Astrocyte of the hippocampus (primary cell): ENCODE measurements at regions not wholly inside any gene's neighbourhood (a gene's known extent, or its start where the extent isn't known, plus 50 kb on each side); places are given as distances from the start of the nearest gene placed in this dataset.

Source experiments
- DNase-seq: peaks from one replicate; pipeline ENCODE4 v3.0.0; 2011; ENCODE audit warnings: low read depth, low spot score

DNA sequence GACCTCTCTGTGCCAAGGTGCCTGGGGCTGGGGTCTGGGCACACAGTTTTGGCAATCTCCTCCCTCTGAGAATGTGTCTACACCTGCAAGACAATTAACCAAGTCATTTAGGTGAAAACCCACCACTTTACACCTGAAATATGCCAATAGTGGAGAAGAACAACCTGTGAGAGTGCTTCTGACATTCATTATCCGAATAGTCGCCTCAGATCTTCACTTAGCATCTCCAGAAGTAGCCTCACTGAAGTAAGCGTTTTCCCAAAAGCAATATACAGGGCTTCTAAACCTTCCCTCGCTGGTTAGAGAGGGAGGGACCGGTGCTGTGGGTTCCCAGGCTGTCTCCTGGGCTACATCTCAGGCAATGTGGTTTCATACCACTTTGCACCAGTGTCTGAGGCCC lies 173.5 kb downstream of the DDX1 start:
- no peak for DNase-seq

DNA sequence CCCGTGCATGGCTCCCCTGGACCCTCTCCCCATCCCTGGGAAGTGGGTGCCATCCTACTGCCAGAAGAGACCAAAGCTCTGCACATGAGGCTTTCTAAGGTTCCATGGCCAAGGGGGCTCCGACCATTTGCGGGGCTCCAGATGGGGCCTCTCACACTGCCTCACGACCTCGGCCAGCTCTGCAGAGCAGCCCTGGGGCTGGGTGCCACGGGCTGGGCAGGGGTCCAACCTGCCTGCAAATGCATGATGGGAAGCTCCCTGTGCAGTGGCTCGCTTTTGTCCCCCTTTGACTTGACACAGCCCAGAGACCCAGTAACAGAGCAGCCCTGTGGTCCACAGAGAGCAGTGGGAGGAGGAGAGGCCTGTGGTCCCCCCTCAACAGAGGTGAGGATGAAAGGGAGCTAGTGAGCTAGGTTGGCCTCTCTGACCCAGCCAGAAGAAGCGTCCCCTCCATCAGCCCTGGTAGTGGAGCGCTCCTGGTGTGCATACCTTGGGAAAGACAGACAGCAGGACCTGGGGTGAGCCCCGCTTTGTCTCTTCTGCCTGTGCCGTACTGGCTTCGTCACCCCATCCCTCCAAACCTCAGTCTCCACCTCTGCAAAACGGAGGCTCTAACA lies 174.1 kb downstream of the DDX1 start:
- DNase-seq: no peak

DNA sequence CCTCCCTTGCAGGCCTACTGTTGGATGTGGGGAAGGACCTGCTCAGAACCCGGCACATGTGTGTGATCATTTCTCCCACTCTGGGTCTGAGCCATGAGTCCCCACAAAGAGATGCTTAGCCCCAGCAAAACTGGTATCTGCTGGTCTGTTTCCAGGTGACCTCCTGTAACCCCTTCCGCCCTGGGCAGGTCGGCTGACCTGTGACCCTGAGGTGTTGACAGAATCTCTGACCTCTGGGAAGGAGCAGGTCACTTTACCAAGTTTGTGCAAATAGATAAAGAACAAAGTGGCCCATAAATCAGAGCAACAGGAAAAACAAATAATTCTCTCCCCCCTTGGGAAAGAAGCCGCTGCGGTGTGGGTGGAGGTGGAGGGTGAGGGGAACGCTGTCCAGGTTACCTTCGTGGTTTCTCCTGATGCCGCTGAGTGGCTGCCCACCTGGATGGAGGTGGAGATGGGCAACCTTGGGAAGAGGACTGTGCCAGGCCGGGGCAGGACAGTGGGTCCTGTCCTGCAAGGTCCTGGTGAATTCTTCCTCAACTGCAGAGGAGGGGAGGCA lies 174.0 kb upstream of the MYCN start:
- DNase-seq: no peak

DNA sequence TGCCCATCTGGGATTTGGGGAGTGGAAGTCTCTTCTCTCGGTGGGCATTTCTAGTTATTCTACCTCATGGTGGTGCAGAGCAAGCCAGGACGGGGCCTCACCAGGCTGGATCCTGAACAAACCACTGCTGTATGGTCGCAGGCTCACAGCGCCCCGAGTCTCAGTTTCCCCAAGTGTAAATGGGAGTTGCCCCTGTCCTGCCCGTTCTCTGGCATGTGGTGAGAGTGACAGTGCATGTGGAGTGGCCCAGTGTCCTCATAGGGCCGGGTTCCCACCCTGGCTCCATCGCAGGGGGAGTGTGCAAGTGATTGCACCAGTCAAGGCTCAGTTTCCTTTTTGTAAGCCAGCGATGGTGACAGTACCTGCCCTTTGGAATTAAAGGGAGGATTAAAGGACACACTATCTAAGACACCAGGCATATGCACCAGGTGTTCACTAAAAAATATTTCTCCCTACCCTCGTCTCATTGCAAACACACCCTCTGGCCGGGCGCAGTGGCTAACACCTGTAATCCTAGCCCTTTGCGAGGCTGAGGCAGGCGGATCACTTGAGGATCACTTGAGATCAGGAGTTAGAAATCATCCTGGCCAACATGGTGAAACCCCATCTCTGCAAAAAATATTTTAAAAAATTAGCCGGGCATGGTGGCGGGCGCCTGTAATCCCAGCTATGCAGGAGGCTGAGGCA lies 173.3 kb upstream of the MYCN start:
- no peak for DNase-seq

DNA sequence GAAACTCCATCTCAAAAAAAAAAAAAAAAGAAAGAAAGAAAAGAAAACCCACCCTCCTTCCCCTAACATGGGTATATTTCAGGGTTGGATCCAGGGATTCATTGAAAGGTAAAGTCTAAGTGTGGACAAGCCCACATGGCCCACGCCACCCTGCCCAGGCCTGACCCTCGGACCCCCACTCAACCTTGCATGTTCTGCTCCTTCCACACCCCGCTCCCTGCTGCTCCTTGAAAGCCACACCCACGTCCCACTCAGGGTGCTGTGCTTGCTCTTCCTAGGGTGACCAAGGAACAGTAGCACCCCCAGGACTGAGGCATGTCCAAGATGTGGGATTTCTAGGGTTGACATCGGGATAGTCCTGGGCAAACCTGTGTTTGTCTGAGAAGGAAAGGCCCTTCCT lies 172.7 kb upstream of the MYCN start:
- no peak for DNase-seq

DNA sequence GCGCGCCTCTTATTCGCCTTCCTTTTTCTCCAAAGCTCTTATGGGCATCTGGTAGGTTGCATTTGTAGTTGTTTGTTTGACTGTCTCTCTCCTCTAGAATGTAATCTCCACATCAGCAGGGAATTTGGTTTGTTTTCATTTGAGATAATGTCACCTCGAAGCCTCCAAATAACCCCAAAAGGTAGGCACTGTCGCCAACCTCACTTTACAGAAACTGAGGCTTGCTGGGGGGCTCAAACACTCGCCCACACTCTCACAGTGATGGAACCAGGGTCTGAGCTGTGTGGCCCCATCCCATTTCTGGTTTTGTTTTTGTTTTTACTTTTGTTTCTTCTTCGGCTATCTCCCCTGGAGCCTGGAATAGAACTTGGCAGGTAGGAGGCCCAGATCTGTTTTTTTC lies 172.2 kb upstream of the MYCN start:
- DNase-seq: no peak

DNA sequence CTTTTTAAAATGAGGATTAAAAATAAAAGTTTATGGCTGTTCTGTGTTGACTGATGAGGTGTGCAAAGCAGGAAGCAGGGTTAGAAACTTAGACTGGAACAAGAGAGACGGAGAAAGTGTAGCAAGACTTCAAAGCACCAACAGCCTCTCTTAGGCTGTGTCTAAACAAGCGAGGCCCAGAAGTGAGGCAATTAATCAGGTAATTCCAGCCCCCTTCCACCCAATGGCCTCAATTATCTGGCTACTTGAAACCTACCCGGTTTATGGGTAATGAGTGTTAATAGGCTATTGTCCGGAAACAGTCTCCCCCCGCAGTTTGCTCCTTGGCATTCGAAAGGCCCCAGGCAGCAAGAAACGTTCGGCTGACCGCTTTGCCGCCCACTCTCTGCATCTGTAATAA lies 171.7 kb upstream of the MYCN start:
- DNase-seq: no peak

DNA sequence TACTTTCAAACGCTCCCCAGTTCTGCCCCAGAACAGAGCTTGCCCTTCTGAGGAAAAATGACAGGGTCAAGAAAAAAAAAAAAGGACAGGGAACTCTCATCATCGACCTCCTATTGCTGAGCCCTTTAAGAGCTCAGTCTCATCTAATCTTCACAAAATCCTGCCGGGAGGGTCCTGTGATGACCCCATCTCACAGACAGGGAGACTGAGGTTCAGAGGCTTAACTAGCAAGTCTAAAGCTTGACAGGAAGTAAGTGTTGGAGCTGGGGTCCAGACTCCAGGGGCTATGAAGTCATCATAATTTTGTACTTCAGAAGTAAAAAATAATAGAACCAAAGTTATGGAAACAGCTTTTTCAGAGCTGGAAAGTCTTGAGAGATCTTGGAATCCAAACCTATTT lies 171.1 kb upstream of the MYCN start:
- DNase-seq: no peak

DNA sequence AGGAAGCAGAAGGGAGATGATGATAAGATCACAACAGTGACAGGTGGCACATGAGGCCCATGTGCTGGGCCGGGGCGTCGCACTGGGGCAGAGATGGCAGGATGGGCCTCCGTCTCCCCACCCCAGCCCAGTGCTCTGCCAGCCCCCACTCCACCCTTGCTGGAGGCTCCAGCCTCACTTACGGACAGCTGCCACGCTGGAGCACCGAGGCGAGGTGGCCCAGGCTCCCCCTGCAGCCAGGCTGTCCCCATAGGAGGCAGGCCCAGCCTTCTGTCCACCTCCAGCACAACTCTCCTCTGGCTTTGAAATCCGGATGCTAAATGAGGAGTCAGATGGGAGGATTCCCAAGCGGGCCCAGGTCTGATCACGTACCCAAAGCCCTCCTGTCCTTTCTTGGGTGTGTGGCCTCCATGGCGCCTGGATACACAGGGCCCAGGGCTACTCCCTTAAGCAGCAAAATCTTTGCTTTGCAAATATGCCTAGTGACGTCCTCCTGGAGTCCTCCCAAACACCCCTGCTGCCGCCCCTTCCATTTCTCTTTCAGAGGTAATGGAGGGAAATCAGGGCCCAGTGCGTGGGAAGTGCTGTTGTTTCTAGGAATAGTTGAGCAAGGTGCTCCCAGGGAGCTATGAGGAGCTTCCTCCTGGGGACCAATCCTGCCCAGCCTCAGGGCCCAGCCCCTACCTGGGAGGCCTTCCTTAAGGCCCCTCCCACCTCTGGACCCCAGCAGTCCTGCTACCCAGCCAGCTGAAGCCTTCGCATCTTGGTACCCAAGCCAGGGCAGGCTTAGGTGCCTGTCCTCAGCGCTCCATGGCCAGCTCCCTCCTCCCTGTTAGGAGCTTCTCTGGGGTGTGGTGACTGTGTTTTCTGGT lies 170.4 kb upstream of the MYCN start:
- DNase-seq: no peak

DNA sequence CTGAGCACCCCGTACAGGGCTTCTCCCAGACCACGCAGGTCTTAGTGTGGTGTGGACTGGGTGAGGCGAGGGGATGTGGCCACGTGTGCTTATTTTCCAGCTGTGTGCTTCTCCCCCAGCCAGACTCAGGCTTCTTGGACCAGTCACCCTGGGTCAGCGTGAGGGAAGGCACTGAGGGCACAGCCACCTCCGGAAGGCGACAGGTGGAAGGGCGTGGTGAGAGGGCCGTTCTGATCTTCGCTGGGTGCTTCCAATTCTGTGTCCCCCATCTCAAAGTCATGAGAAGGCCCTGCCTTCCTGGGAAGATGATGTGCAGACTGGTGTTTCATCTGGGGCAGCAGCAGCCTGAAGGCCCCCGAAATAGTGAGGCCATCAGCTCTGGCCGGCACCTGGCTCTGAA lies 169.7 kb upstream of the MYCN start:
- no peak for DNase-seq

DNA sequence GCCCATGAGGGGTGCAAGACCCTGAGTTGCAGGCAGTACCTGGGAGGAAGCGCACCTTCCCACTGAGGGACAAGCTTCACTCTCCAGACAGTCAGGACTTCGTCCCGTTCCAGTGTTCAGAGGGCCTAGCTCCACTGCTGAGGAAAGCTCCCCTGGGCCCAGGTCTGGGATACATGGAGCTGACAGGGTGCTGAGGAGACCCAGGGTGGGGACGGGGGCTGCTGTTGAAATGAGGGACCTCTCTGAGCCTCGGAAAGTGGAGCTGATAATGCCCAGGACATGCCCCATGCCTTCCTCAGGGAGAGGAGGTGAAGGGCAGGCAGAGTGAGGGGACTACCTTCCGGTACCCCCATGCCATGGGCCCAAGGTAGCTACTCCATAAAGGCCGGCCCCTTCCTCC lies 169.2 kb upstream of the MYCN start:
- DNase-seq: no peak

DNA sequence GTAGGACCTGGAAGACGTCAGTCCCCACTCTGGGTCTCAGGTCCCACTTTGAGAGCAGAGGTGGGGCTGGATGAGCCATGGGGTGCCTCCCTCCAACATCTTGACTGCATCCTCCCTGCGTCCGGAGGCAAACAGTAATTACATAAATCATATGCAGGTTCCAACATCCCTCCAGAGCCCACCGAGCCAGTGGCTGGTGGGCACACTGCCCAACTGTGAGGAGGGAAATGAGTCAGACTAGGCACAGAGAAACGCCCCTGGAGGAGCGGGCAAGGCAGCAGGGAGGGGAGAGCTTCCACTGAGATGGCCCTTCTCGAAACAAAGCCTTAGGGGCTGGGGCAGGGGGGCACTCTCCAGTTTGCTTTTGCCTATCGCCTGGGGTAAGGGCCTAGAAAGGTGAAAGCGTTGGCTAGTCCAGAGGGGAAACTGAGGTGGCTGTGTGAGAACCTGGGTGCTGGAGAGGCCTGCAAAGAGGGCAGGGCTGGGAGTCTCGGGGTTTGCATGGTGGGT lies 168.2 kb upstream of the MYCN start:
- no peak for DNase-seq

DNA sequence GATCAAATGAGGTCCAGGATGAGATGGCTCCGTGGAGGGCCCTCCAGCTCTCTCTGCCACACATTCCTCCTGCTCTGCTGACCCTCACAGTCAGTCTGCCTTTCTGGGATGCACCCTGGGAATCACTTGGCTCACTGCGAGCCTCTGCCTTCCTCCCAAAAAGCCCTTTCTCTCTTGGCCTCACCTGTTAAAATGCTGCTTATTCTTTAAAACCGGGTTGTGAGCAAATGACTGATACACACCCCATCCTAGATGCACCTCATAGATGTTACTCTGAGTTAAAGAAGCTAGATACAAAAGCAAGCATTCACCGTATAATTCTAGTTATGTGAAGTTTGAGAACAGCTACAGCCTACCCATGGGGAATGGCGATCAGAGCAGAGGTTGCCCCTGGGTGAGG lies 167.7 kb upstream of the MYCN start:
- DNase-seq: no peak

DNA sequence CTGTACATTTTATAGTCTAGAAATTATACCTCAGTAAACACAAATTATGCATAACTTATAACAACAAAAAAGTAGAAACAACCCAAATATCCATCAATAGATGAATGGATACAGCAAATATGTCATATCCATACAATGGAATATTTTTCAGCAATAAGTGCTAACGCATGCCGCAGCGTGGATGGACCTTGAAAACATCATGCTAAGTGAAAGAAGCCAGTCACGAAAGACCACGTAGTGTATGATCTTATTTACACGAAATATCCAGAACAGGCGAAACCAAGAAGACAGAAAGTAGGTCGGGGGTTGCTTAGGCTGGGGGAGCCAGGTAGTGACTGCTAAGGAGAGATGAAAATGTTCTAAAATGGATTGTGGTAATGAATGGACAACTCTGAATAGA lies 167.1 kb upstream of the MYCN start:
- no peak for DNase-seq

DNA sequence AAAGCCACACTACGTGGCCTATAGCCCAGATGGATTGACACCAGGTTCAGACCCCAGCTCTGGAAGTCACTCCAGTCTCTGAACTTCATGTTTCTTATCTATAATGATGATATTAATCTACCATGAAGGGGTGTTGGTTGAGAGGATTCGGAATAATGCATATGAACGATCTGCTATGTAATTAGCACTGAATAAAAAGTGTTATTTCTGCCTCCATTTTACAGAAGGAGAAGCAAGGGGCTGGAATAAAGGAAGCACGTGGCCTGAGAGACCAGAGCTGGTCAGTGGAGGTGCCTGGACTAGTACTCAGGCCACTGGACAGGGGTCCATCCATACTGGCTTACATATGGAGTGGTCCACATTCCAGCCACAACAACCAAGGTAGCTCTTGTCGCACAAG lies 166.5 kb upstream of the MYCN start:
- DNase-seq: no peak

DNA sequence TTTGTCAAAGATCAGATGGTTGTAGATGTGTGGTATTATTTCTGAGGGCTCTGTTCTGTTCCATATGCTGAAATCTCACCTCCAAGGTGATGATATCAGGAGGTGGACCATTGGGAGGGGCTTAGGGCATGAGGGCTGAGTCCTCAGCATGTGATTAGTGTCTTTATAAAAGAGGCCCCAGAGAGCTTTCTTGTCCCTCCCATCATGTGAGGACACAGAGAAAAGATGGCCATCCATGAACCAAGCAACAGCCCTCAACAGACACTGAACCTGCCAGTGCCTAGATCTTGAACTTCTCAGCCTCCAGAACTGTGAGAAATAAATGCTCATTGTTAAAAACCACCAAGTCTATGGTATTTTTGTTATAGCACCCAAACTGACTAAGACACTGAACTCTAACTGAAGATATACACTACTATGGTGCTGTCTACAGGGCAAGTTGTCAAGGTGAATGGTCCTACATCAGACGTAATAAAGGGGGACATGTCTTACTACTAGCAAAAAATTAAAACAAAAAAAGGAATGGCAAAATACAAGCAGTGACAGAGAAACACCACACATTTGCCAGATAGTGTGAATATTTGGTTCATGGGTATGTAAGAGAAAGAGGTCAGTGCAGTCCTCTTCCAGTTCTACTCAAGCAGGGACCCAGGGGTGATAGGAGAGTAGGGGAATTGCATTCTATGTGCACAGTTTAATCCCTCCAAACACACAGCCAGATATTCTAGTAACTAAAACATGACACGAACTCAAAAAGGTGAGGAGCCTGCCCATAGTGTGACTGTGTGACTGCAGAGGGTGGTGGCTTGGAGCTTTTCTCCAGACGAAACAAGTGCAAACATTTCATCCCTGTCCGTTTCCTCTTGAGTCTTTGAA lies 164.4 kb upstream of the MYCN start:
- no peak for DNase-seq

DNA sequence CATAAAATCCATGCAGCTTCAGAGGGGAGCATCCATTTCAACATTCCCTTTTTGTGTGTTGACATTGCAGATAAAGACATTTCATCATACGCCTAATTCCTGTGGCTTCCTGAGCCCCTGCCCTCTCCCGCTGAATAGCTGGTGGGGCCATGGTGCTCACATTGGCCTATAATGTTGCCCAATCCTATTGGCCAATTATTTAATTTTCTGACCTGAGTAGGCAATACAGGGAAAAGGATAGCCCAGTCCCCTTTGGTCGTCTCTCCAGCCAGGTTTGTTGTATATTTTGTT lies 163.8 kb upstream of the MYCN start:
- no peak for DNase-seq

DNA sequence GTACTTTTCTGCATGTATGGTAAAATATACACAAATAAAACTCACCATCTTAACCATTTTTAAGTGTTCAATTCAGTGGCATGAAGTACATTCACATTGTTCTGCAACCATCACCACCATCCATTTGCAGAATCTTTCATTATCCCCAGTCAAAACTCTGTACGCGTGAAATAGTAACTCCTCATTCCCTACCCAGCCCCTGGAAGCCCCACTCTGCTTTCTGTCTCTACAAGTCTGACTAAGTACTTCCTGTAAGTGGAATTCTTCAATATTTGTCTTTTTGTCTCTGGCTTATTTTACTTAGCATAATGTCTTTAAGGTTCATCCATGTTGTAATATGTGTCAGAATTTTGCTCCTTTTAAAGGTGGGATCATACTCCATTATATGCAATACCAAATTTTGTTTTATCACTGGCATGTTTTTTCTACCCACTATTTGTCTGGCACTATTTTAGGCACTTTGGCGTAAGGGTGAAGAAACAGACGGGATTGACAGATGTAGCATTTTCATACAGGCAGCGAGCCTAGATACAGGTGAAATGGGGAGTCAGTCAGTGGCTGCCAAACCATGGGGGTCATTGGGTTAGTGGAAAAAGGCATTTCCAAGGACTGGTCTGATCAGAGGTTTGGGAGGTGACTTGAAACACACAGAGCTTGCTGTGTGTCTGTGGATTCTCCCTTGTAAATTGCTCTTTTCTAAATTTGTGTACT lies 163.2 kb upstream of the MYCN start:
- no peak for DNase-seq

DNA sequence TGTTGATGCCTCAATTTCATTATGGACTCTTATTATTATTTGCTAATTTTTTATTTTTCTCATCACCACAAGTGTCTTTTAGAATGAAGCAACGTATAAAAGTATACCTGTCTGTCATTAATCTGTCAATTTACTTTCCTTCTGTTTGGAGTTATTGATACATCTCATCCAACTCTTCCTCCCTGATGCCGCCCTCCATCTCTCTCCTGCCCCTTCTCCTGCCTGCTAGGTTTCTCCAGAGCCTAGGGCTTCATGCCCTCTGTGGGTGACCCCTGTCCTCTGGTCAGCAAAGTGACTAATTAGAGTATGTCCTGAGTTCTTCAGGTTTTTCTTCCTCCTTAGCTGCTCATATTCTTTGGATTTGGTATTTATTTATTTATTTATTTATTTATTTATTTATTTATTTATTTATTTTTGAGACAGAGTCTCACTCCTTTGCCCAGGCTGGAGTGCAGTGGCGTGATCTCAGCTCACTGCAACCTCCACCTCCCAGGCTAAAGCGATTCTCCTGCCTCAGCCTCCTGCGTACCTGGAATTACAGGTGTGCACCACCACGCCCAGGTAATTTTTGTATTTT lies 162.5 kb upstream of the MYCN start:
- no peak for DNase-seq

DNA sequence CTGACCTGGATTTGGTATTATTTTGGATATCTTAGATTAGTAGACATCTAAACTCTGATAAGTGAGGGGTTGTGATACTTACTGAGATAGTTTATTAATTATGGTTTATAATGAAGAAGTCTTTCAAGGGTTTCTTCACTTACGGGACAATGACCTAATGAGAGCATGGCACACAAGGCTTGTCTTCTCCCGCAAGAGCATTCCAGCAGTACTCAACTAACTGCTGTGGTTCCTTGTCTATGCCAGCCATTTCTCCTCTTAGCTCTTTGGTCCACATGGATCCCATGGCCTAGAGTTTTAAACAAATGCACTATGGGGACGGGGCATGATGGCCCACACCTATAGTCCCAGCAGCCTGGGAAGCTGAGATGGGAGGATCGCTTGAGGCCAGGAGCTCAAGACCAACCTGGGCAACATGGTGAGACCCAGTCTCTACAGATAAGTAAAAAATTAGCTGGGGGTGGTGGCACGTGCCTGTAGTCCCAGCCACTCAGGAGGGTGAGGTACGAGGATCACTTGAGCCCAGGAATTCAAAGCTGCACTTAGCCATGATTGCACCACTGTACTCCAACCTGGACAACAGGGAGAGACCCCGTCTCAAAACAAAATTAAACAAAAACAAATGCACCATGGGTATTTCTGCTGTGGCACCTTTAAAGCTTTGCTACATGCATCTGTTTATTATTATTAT lies 161.7 kb upstream of the MYCN start:
- DNase-seq: no peak
